ENCODE measurements at regions not wholly inside any gene's neighbourhood (a gene's known extent, or its start where the extent isn't known, plus 50 kb on each side); places are given as distances from the start of the nearest gene placed in this dataset.

DNA sequence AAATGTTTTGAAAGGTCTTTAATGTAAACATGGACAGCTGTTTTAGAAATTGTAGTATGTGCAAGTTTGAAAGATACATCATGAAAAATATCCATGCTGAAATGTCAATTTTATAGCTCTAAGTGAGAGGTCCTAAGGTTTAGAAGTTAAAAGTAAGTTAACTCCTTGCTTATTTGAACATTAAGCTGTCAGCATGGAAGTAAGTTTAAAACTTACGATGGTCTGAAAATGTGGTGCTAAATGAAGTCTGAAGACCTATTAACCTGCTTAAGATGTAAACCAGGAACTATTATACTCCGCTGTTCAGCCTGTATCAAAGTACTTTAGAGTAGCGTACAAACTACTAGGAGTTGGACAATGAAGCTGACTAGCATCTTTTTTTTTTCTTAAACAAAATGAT is 1082.4 kb downstream of the TMTC2 start:
- TF ChIP-seq, protein P1, sequence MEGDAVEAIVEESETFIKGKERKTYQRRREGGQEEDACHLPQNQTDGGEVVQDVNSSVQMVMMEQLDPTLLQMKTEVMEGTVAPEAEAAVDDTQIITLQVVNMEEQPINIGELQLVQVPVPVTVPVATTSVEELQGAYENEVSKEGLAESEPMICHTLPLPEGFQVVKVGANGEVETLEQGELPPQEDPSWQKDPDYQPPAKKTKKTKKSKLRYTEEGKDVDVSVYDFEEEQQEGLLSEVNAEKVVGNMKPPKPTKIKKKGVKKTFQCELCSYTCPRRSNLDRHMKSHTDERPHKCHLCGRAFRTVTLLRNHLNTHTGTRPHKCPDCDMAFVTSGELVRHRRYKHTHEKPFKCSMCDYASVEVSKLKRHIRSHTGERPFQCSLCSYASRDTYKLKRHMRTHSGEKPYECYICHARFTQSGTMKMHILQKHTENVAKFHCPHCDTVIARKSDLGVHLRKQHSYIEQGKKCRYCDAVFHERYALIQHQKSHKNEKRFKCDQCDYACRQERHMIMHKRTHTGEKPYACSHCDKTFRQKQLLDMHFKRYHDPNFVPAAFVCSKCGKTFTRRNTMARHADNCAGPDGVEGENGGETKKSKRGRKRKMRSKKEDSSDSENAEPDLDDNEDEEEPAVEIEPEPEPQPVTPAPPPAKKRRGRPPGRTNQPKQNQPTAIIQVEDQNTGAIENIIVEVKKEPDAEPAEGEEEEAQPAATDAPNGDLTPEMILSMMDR (IDR thresholded peaks at IDR 0.05): no peak
- TF ChIP-seq POLR2A (IDR thresholded peaks at IDR 0.05): no peak
